HepG2 (cell line): ENCODE measurements at regions not wholly inside any gene's neighbourhood (a gene's known extent, or its start where the extent isn't known, plus 50 kb on each side); places are given as distances from the start of the nearest gene placed in this dataset.

ENCODE experiments used
- ATAC-seq: fragments of 200-7000 bp; cut with Tn5 transposase; 3 replicates; pipeline ENCODE4 v1.9.1; 2020; ENCODE audit warnings: mild to moderate bottlenecking, moderate library complexity
- BruUV-seq: library from RNA; stranded (reverse); fragments of 400-500 nt; replicated peaks from 2 replicates; lab custom pipeline; 2021; lab: Mats Ljungman, UMichigan
- CTCF ChIA-PET: fragments of 300-600 bp; formaldehyde crosslinking; extraction: SDS; loops from one replicate; lab custom pipeline; 2021; ENCODE audit warnings: low total read pairs, inconsistent platforms, low intra/inter-chr PET ratio; lab: Yijun Ruan, JAX
- POLR2A ChIA-PET: fragments of 350-600 bp; sonication (Branson Sonifier 250); formaldehyde crosslinking; loops from one replicate; lab custom pipeline; 2020; ENCODE audit warnings: antibody characterized with exemption, inconsistent platforms; lab: Yijun Ruan, JAX
- DNase-seq: peaks from one replicate; pipeline ENCODE4 v3.0.0-alpha.2; 2015; ENCODE audit warnings: low spot score
- FAIRE-seq: peaks from 3 replicates; lab custom pipeline; 2011; peaks lifted over from hg19 to GRCh38; lab: Jason Lieb, UNC
- H2AFZ ChIP-seq: one replicate; pipeline ENCODE4 v1.6.1; 2011; ENCODE audit warnings: low read length, inconsistent platforms
- H3K27ac ChIP-seq: fragments of 300-600 bp; 3 replicates; pipeline ENCODE4 v1.8.0; 2011; ENCODE audit warnings: mixed run types, mild to moderate bottlenecking, mixed read lengths, low read length, inconsistent platforms; ENCODE audit not compliant: insufficient read depth; ENCODE audit errors: extremely low read length
- H3K27me3 ChIP-seq, 2 experiments: fragments of 200-600 bp in 1 of 2; 2 replicates in 1 of 2; 3 replicates in 1 of 2; pipeline versions ENCODE4 v1.6.0 to v1.8.0; 2011; ENCODE audit warnings: low read length in 2 of 2, mild to moderate bottlenecking in 2 of 2, moderate library complexity in 2 of 2, inconsistent platforms in 1 of 2; ENCODE audit not compliant: insufficient read depth in 2 of 2, control insufficient read depth in 1 of 2
- H3K36me3 ChIP-seq, 2 experiments: fragments of 200-600 bp in 1 of 2; replicated peaks in 1 of 2; 2 replicates in 1 of 2; 3 replicates in 1 of 2; pipeline versions ENCODE4 v1.5.1 to v1.8.0; 2011; ENCODE audit warnings: low read length in 2 of 2, inconsistent platforms in 1 of 2; ENCODE audit not compliant: insufficient read depth in 2 of 2, control insufficient read depth in 1 of 2
- H3K4me1 ChIP-seq: 2 replicates; pipeline ENCODE4 v1.5.1; 2012; ENCODE audit warnings: low read length, inconsistent platforms; ENCODE audit not compliant: insufficient read depth
- H3K4me2 ChIP-seq: 2 replicates; pipeline ENCODE4 v1.6.0; 2011; ENCODE audit warnings: low read depth, low read length, inconsistent platforms
- H3K4me3 ChIP-seq, 3 experiments: fragments of 200-600 bp in 1 of 3; sonication (generic), shearing (Covaris generic) in 1 of 3; replicated peaks in 1 of 3; 2 replicates each; pipeline ENCODE4 v1.5.1; 2011 to 2016; ENCODE audit warnings: low read length in 3 of 3, inconsistent platforms in 2 of 3, low read depth in 2 of 3, mild to moderate bottlenecking in 2 of 3, control low read depth in 1 of 3, mixed read lengths in 1 of 3; ENCODE audit not compliant: insufficient read depth in 1 of 3
- H3K79me2 ChIP-seq: one replicate; pipeline ENCODE4 v1.6.1; 2011; ENCODE audit warnings: low read length, inconsistent platforms; ENCODE audit not compliant: insufficient read depth
- H3K9ac ChIP-seq: 2 replicates; pipeline ENCODE4 v1.6.0; 2011; ENCODE audit warnings: mild to moderate bottlenecking, low read depth, low read length, inconsistent platforms; ENCODE audit not compliant: insufficient read depth
- H3K9me3 ChIP-seq: 2 replicates; pipeline ENCODE4 v1.5.1; 2012; ENCODE audit warnings: mild to moderate bottlenecking, low read length
- H4K20me1 ChIP-seq: 2 replicates; pipeline ENCODE4 v1.6.0; 2011; ENCODE audit warnings: inconsistent platforms, mild to moderate bottlenecking, low read length, moderate library complexity; ENCODE audit not compliant: insufficient read depth
- BRD4 ChIP-seq: sonication (generic); formaldehyde crosslinking; IDR thresholded peaks from 2 replicates; pipeline ENCODE4 v1.4.0; 2020; ENCODE audit warnings: missing genetic modification reagents
- MATR3 ChIP-seq: sonication (generic); formaldehyde crosslinking; IDR thresholded peaks from 2 replicates; pipeline ENCODE4 v1.4.0; 2020; ENCODE audit warnings: missing genetic modification reagents
- MEIS2 ChIP-seq: sonication (generic); formaldehyde crosslinking; IDR thresholded peaks from 2 replicates; pipeline ENCODE4 v1.9.0; 2021; ENCODE audit warnings: mild to moderate bottlenecking, missing genetic modification reagents
- NPAS2 ChIP-seq: sonication (generic); formaldehyde crosslinking; IDR thresholded peaks from 2 replicates; pipeline ENCODE4 v1.8.0; 2022; ENCODE audit warnings: mild to moderate bottlenecking, missing genetic modification reagents, borderline replicate concordance
- PRPF4 ChIP-seq: fragments of 200-400 bp; formaldehyde crosslinking; IDR thresholded peaks from 2 replicates; pipeline ENCODE4 v1.6.1; 2016; ENCODE audit warnings: low read length, low read depth; ENCODE audit not compliant: poor library complexity, severe bottlenecking
- RELA ChIP-seq: sonication (generic); formaldehyde crosslinking; IDR thresholded peaks from 2 replicates; pipeline ENCODE4 v1.4.0; 2020; ENCODE audit warnings: missing genetic modification reagents
- ZNF3 ChIP-seq: IDR thresholded peaks from 2 replicates; pipeline ENCODE4 v1.7.0; 2017; ENCODE audit warnings: inconsistent platforms
- WGBS: methylation state at CpG from one replicate; pipeline ENCODE4 v1.1.6; 2017; ENCODE audit warnings: low lambda C conversion rate; 5-methylcytosine and 5-hydroxymethylcytosine counted together
- in situ Hi-C: cut with HindIII; loops from 2 replicates; pipeline ENCODE4 v1.10.0; 2017; ENCODE audit warnings: low pct_unique_long_range_greater_than_20kb; ENCODE audit not compliant: extremely low pct_ligation_motif_present
- intact Hi-C: fragments of 100-400 bp; cut with micrococcal nuclease; formaldehyde crosslinking; loops from one replicate; pipeline ENCODE4 v1.10.0; 2022; ENCODE audit not compliant: unreplicated experiment
- TF ChIP-seq, protein P1 (sequence below): sonication (generic); formaldehyde crosslinking; IDR thresholded peaks from 2 replicates; pipeline ENCODE4 v1.5.0; 2020; ENCODE audit warnings: mild to moderate bottlenecking, missing genetic modification reagents, borderline replicate concordance
- TF ChIP-seq, protein P2 (sequence below): sonication (generic); formaldehyde crosslinking; IDR thresholded peaks from 2 replicates; pipeline ENCODE4; 2020; ENCODE audit warnings: missing genetic modification reagents, mild to moderate bottlenecking, borderline replicate concordance

DNA sequence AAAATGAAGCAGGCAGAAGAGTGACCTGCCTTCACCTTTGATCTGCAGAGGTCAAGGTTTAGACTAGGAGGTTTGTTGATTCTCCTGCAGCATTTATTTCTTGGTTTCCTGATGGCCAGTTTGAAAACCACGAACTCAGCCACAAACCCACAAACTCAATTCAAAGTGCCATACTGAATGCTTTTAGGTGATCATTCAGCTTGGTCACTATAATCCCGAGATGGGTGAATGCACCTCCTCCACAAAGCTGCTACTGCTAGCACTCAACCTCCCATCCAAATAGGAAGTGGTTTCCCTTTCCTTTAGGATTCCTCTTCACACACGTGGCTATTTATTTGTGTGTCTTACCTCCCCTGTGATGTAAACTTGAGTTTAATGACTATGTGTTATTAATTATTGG lies 225.2 kb downstream of the MID1 start:
- in situ Hi-C loops: no loop called here
- ATAC-seq (no peak), DNase-seq (no peak), FAIRE-seq (no peak)
- intact Hi-C loops: no loop called here
- no peaks in the 10 kb centered on the region for H3K36me3 ChIP-seq
- POLR2A ChIA-PET: no interaction called here
- no peaks in the 10 kb centered on the region for H3K79me2 ChIP-seq
- H3K4me3 ChIP-seq: no peak overlapping the region
- CTCF ChIA-PET: no interaction called here
- WGBS: 0% methylated on average over 1 of the region's 3 CpGs
- H3K9ac ChIP-seq: no peak overlapping the region
- H3K9me3 ChIP-seq: no peaks in the 10 kb centered on the region
- H3K4me1 ChIP-seq: no peaks in the 10 kb centered on the region
- no peaks in the 10 kb centered on the region for H4K20me1 ChIP-seq
- H2AFZ ChIP-seq: no peak overlapping the region
- BruUV-seq: no TSS peak
- no peak overlapping the region for H3K4me2 ChIP-seq
- H3K27ac ChIP-seq: no peak overlapping the region
- H3K27me3 ChIP-seq: no peaks in the 10 kb centered on the region
- no peak for TF ChIP-seq RELA
- TF ChIP-seq PRPF4: no peak
- no peak for TF ChIP-seq MEIS2 (CRISPR knock-in tag)
- TF ChIP-seq ZNF3 (CRISPR knock-in tag): no peak
- TF ChIP-seq BRD4 (CRISPR knock-in tag): no peak
- no peak for TF ChIP-seq MATR3 (CRISPR knock-in tag)
- TF ChIP-seq, protein P1, sequence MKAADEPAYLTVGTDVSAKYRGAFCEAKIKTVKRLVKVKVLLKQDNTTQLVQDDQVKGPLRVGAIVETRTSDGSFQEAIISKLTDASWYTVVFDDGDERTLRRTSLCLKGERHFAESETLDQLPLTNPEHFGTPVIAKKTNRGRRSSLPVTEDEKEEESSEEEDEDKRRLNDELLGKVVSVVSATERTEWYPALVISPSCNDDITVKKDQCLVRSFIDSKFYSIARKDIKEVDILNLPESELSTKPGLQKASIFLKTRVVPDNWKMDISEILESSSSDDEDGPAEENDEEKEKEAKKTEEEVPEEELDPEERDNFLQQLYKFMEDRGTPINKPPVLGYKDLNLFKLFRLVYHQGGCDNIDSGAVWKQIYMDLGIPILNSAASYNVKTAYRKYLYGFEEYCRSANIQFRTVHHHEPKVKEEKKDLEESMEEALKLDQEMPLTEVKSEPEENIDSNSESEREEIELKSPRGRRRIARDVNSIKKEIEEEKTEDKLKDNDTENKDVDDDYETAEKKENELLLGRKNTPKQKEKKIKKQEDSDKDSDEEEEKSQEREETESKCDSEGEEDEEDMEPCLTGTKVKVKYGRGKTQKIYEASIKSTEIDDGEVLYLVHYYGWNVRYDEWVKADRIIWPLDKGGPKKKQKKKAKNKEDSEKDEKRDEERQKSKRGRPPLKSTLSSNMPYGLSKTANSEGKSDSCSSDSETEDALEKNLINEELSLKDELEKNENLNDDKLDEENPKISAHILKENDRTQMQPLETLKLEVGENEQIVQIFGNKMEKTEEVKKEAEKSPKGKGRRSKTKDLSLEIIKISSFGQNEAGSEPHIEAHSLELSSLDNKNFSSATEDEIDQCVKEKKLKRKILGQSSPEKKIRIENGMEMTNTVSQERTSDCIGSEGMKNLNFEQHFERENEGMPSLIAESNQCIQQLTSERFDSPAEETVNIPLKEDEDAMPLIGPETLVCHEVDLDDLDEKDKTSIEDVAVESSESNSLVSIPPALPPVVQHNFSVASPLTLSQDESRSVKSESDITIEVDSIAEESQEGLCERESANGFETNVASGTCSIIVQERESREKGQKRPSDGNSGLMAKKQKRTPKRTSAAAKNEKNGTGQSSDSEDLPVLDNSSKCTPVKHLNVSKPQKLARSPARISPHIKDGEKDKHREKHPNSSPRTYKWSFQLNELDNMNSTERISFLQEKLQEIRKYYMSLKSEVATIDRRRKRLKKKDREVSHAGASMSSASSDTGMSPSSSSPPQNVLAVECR (CRISPR knock-in tag): no peak
- no peak for TF ChIP-seq NPAS2 (CRISPR knock-in tag)
- TF ChIP-seq, protein P2, sequence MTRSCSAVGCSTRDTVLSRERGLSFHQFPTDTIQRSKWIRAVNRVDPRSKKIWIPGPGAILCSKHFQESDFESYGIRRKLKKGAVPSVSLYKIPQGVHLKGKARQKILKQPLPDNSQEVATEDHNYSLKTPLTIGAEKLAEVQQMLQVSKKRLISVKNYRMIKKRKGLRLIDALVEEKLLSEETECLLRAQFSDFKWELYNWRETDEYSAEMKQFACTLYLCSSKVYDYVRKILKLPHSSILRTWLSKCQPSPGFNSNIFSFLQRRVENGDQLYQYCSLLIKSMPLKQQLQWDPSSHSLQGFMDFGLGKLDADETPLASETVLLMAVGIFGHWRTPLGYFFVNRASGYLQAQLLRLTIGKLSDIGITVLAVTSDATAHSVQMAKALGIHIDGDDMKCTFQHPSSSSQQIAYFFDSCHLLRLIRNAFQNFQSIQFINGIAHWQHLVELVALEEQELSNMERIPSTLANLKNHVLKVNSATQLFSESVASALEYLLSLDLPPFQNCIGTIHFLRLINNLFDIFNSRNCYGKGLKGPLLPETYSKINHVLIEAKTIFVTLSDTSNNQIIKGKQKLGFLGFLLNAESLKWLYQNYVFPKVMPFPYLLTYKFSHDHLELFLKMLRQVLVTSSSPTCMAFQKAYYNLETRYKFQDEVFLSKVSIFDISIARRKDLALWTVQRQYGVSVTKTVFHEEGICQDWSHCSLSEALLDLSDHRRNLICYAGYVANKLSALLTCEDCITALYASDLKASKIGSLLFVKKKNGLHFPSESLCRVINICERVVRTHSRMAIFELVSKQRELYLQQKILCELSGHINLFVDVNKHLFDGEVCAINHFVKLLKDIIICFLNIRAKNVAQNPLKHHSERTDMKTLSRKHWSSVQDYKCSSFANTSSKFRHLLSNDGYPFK: no peak
